Liver (tissue), 3 donors: ENCODE measurements at regions not wholly inside any gene's neighbourhood (a gene's known extent, or its start where the extent isn't known, plus 50 kb on each side); places are given as distances from the start of the nearest gene placed in this dataset.

Experiments used
- CTCF ChIP-seq: fragments of 150-350 bp; IDR thresholded peaks from 2 replicates; pipeline ENCODE4 v1.5.1; 2017; ENCODE audit warnings: improper control_type of control experiment, low read depth, low read length; ENCODE audit not compliant: missing input control
- FOXA1 ChIP-seq: IDR thresholded peaks from 2 replicates; pipeline ENCODE4 v1.6.1; 2016; ENCODE audit warnings: antibody characterized with exemption
- GABPA ChIP-seq, 2 donors: IDR thresholded peaks in 1 of 2; conservative IDR thresholded peaks in 1 of 2; 2 replicates each; pipeline ENCODE4 v1.6.1; 2016; ENCODE audit warnings: antibody characterized with exemption in 2 of 2, mild to moderate bottlenecking in 1 of 2, moderate library complexity in 1 of 2
- MAX ChIP-seq: IDR thresholded peaks from 2 replicates; pipeline ENCODE4 v1.6.1; 2016; ENCODE audit warnings: antibody characterized with exemption
- RAD21 ChIP-seq, 2 donors: IDR thresholded peaks; 2 replicates each; pipeline ENCODE4 v1.6.1; 2016; ENCODE audit warnings: antibody characterized with exemption in 2 of 2, mild to moderate bottlenecking in 2 of 2
- REST ChIP-seq: IDR thresholded peaks from 2 replicates; pipeline ENCODE4 v1.6.1; 2016; ENCODE audit warnings: antibody characterized with exemption, mild to moderate bottlenecking
- YY1 ChIP-seq: IDR thresholded peaks from 2 replicates; pipeline ENCODE4 v1.6.1; 2016; ENCODE audit warnings: antibody characterized with exemption, mild to moderate bottlenecking
- TF ChIP-seq, protein P1 (sequence below): IDR thresholded peaks from 2 replicates; pipeline ENCODE4 v1.6.1; 2016; ENCODE audit warnings: antibody characterized with exemption
- donor health status: healthy.
- donor health status: healthy.

GRCh38 chr14:98946940-98947339 lies 325.1 kb downstream of the BCL11B start:
- TF ChIP-seq CTCF (no peak), FOXA1 (no peak), MAX (no peak), GABPA (IDR thresholded peaks at IDR 0.05 in 1 of 2, conservative IDR thresholded peaks at IDR 0.05 in 1 of 2) (no peak), REST (no peak), RAD21 (IDR thresholded peaks at IDR 0.05) (no peak), YY1 (no peak)
- TF ChIP-seq, protein P1, sequence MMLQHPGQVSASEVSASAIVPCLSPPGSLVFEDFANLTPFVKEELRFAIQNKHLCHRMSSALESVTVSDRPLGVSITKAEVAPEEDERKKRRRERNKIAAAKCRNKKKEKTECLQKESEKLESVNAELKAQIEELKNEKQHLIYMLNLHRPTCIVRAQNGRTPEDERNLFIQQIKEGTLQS = no peak
